Activated CD8-positive, alpha-beta memory T cell treated with anti-CD3 and anti-CD28 coated beads, Interleukin-2, amount 50 U/mL, for 48 hours (primary cell): ENCODE measurements at regions not wholly inside any gene's neighbourhood (a gene's known extent, or its start where the extent isn't known, plus 50 kb on each side); places are given as distances from the start of the nearest gene placed in this dataset.
A peak's percentile ranks its signal among the peaks of the same experiment; 100 is the strongest.
"Not testable (repeated sequence)": the region's sequence is repeated elsewhere in the genome, so short reads cannot be mapped to it uniquely, and the experiment has no call there.

ENCODE experiments used
- DNase-seq: peaks from one replicate; pipeline ENCODE4 v3.0.0-alpha.2; 2020

DNA sequence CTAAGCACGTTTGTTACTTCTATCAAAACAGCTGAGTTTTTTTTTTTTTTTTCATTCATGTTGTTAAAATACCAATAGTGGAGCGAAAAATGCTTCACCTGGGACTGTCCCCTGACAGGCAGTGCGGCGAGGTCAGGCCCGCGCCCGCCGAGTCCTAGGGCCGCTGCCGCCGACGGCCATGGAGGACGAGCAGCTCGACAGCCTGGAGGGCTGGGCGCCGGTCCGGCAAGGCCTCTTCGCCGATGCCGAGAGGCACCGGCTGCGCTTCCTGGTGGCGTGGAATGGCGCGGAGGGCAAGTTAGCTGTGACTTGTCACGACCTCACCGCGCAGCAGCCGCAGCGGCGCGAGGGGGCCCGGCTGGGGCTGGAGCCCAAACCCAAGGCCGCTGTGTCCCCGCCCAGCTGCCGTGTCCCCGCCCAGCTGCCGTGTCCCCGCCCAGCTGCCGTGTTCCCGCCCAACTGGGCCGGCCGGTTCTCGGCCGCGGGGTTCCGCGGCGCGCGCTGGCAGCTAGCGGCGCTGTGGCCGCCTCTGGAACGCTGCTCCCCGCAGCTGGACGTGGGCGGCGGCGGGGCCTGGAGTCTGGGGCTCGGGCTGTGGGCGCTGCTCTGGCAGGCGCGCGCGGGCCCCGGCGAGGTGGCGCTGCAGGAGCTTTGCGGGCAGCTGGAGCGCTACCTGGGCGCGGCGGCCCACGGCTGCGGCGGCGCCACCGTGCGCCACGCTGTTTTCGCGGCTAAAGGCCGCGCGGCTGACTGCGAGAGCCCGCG, 56.7 kb upstream of the GOLGA8R start:
- DNase-seq = peak; percentile 70

DNA sequence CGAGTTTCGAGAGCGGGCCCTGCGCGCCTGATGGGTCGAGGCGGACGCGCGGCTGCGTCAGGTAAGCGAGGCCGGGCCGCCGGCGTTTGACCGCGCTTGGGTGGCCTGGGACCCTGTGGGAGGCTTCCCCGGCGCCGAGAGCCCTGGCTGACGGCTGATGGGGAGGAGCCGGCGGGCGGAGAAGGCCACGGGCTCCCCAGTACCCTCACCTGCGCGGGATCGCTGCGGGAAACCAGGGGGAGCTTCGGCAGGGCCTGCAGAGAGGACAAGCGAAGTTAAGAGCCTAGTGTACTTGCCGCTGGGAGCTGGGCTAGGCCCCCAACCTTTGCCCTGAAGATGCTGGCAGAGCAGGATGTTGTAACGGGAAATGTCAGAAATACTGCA, 57.3 kb upstream of the GOLGA8R start:
- not testable (repeated sequence) for DNase-seq

DNA sequence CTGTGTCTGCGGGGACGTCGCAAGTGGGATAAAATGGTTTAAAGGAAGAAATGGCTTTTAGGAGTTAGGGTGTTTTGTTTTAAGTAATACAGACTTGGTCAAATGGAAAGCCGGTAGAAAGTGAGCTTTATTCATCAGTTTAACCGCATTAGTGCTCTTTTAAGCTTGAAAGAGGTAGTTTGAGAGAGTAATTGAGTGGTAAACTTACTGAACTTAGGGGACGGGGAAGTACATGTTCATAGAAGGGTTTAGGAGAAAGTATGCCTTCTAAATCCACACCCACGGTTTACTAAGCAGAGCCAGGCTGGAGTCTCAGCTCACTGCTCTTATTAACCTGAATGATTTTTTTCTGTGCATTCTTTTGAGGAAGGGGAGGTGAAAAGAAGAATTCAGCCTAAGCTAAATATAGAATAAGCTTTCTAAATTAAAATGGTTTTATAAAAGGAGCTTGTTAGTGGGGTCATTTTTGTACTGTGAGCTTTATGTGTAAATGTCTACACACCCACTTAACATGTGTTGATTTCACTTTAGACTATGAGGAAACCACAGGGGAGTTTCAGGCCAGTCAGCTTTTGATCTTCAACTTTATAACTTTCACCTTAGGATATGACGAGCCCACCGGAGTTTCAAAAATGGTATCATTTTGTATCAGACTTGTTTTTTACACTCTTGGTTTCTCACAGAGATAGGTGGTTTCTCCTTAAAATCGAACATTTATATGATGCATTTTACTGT, 57.9 kb upstream of the GOLGA8R start:
- DNase-seq = not testable (repeated sequence)

DNA sequence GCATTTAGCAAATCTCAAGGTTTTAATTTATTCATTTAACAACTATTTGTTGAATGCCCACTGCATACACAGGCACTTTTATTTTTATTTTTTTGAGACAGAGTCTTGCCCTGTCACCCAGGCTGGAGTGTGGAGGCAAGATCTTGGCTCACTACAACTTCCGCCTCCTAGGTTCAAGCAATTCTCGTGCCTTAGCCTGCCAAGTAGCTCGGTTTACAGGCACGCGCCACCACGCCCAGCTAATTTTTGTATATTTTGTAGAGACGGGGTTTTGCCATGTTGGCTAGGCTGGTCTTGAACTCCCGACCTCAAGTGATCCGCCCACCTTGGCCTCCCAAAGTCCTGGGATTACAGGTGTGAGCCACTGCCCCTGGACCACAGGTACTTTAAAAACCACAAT, 67.0 kb upstream of the GOLGA8Q start:
- not testable (repeated sequence) for DNase-seq

DNA sequence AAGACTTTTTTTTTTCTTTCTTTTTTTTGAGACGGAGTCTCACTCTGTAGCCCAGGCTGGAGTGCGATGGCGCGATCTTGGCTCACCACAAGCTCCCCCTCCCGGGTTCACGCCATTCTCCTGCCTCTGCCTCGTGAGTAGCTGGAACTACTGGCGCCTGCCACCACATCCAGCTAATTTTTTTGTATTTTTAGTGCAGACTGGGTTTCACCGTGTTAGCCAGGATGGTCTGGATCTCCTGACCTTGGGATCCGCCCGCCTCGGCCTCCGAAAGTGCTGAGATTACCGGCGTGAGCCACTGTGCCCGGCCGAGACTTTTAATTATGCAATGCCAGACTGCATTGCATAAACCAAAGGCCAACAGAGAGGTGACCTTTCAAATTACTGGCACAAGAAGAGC, 62.6 kb upstream of the GOLGA8Q start:
- not testable (repeated sequence) for DNase-seq

DNA sequence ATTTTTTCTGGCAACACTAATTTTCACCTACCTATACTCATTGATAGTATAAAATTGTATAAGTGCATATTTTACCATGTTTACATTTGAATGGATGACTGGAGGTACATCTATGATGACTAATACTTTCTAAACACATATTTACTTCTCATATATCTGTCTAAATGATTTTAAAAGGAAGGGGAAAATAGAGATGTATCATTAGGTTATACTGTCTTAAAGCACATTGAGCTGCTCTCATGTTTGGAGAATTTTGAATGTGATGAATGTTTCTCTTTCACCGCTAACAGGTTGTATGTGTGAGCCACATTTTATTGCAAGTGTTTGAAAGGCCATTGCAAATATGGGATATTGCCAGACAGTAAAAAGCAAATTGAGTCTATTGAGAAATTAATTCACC, 61.5 kb upstream of the GOLGA8Q start:
- not testable (repeated sequence) for DNase-seq

DNA sequence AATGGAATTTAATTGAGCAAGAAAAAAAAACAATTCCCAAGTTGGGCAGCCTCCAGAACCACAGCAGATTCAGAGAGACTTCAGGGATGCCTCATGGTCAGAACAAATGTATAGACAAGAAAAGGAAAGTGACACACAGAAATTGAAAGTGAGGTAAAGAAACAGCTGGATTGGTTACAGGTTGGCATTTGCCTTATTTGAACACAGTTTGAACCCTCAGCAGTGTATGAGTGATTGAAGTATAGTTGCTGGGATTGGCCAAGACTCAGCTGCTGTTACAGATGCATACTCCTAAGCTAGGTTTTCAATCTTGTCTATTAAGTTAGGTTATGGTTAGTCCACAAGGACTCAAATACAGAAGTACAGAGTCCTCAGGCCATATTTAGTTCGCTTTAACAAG, 57.9 kb upstream of the GOLGA8Q start:
- DNase-seq = not testable (repeated sequence)

DNA sequence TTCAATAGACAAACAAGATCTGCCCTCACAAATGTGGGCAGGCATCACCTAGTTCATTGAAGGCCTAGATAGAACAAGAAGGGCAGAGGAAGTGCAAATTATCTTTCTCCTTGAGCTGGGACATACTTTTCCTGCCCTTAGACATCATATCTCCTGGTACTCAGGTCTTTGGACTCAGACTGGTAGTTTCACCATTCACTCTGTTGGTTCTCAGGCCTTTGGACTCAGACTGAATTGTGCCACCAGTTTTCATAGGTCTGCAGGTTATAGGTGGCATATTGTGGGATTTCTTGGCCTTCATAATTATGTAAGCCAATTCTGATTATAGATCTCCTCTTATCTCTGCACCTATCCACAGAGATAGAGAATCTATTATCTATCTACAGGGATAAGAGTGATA, 54.6 kb upstream of the GOLGA8Q start:
- not testable (repeated sequence) for DNase-seq

DNA sequence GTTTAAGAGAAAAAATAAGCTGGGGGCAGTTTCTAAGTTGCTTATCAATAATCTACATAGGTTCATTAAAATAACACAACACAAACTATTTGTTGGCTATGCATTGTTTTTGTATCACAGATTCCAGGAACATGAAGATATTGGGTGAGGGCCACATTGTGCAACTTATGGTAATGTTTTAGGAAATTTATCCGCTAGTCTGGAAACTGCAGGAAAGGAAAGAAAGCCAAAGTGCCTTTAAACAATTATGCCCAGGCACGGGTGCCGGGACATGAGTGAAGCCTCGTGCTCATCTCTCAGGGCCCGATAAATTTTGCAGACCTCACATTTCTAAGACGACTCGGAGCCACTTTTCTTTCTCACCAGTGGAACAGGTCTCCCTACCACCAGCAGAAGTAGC, 52.6 kb upstream of the GOLGA8Q start:
- DNase-seq = not testable (repeated sequence)

DNA sequence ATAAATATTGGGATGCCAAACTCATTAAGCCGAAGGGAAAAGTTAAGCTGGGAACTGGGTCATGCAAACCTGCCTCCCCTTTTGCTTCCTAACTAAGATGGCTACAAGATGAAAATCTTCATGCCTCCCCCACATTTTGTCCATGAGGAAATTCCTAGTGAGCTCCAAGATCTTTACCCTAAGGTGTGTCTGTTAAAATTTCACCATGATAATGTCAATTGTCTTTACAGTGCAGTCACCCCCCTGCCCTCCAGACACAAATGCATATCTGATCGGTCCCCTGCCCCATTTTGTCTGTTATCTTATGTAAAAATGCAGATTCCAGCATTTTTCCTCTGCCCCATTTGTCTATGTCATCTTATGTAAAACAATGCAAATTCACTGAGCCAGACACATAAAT, 51.3 kb upstream of the GOLGA8Q start:
- DNase-seq = not testable (repeated sequence)
